Liver (tissue), 8 donors: ENCODE measurements at regions not wholly inside any gene's neighbourhood (a gene's known extent, or its start where the extent isn't known, plus 50 kb on each side); places are given as distances from the start of the nearest gene placed in this dataset.

Experiments
- DNase-seq: peaks from one replicate; pipeline ENCODE4 v3.0.0-alpha.2; 2017; ENCODE audit warnings: low spot score
- H3K27ac ChIP-seq, 2 donors: one replicate each; pipeline ENCODE4 v1.7.0; 2013; ENCODE audit warnings: inconsistent platforms in 2 of 2, low read length in 2 of 2, control low read depth in 1 of 2, low read depth in 1 of 2, mild to moderate bottlenecking in 1 of 2
- H3K27me3 ChIP-seq, 4 donors: one replicate each; pipeline versions ENCODE4 v1.6.1 to v1.7.0; 2013; ENCODE audit warnings: low read length in 3 of 4, inconsistent platforms in 1 of 4, mild to moderate bottlenecking in 1 of 4, moderate library complexity in 1 of 4; ENCODE audit not compliant: control insufficient read depth in 4 of 4, insufficient read depth in 4 of 4
- H3K36me3 ChIP-seq, 4 donors: one replicate each; pipeline versions ENCODE4 v1.6.1 to v1.7.0; 2013; ENCODE audit warnings: low read length in 3 of 4, mild to moderate bottlenecking in 3 of 4, low read depth in 1 of 4, moderate library complexity in 1 of 4; ENCODE audit not compliant: control insufficient read depth in 4 of 4, insufficient read depth in 3 of 4
- H3K4me1 ChIP-seq, 4 donors: one replicate each; pipeline versions ENCODE4 v1.6.1 to v1.7.0; 2013; ENCODE audit warnings: low read length in 3 of 4, mild to moderate bottlenecking in 3 of 4, moderate library complexity in 1 of 4; ENCODE audit not compliant: control insufficient read depth in 4 of 4, insufficient read depth in 4 of 4
- H3K4me3 ChIP-seq, 3 donors: one replicate each; pipeline versions ENCODE4 v1.6.1 to v1.7.0; 2013; ENCODE audit warnings: low read length in 3 of 3, control low read depth in 1 of 3, low read depth in 1 of 3, mild to moderate bottlenecking in 1 of 3
- H3K9ac ChIP-seq, 2 donors: one replicate each; pipeline ENCODE4 v1.7.0; 2013; ENCODE audit warnings: low read length in 2 of 2, mild to moderate bottlenecking in 2 of 2, moderate library complexity in 2 of 2, control low read depth in 1 of 2, low read depth in 1 of 2
- H3K9me3 ChIP-seq, 4 donors: one replicate each; pipeline versions ENCODE4 v1.6.1 to v1.7.0; 2013; ENCODE audit warnings: low read length in 3 of 4; ENCODE audit not compliant: control insufficient read depth in 4 of 4
- ATF3 ChIP-seq: IDR thresholded peaks from 2 replicates; pipeline ENCODE4 v1.6.1; 2016; ENCODE audit warnings: antibody characterized with exemption
- CTCF ChIP-seq: fragments of 150-350 bp; IDR thresholded peaks from 2 replicates; pipeline ENCODE4 v1.5.1; 2017; ENCODE audit warnings: improper control_type of control experiment, low read depth, low read length; ENCODE audit not compliant: missing input control
- EGR1 ChIP-seq, 2 donors: IDR thresholded peaks; 2 replicates each; pipeline ENCODE4 v1.6.1; 2016 to 2018; ENCODE audit warnings: antibody characterized with exemption in 2 of 2, low read depth in 2 of 2
- FOXA1 ChIP-seq: IDR thresholded peaks from 2 replicates; pipeline ENCODE4 v1.6.1; 2016; ENCODE audit warnings: antibody characterized with exemption
- FOXA2 ChIP-seq: IDR thresholded peaks from 2 replicates; pipeline ENCODE4 v1.6.1; 2016; ENCODE audit warnings: antibody characterized with exemption
- HNF4A ChIP-seq, 2 donors: conservative IDR thresholded peaks; 2 replicates each; pipeline ENCODE4 v1.6.1; 2016; ENCODE audit warnings: antibody characterized with exemption in 2 of 2, mild to moderate bottlenecking in 2 of 2
- HNF4G ChIP-seq: IDR thresholded peaks from 2 replicates; pipeline ENCODE4 v1.6.1; 2016; ENCODE audit warnings: antibody characterized with exemption
- JUND ChIP-seq, 2 donors: IDR thresholded peaks; 2 replicates each; pipeline ENCODE4 v1.6.1; 2016; ENCODE audit warnings: antibody characterized with exemption in 2 of 2
- MAX ChIP-seq: IDR thresholded peaks from 2 replicates; pipeline ENCODE4 v1.6.1; 2016; ENCODE audit warnings: antibody characterized with exemption
- RAD21 ChIP-seq, 2 donors: IDR thresholded peaks; 2 replicates each; pipeline ENCODE4 v1.6.1; 2016; ENCODE audit warnings: antibody characterized with exemption in 2 of 2, mild to moderate bottlenecking in 2 of 2
- REST ChIP-seq: IDR thresholded peaks from 2 replicates; pipeline ENCODE4 v1.6.1; 2016; ENCODE audit warnings: antibody characterized with exemption, mild to moderate bottlenecking
- RXRA ChIP-seq, 2 donors: IDR thresholded peaks; 2 replicates each; pipeline ENCODE4 v1.6.1; 2017 to 2018; ENCODE audit warnings: antibody characterized with exemption in 2 of 2, mild to moderate bottlenecking in 1 of 2
- SP1 ChIP-seq: IDR thresholded peaks from 2 replicates; pipeline ENCODE4 v1.6.1; 2018; ENCODE audit warnings: antibody characterized with exemption, mild to moderate bottlenecking
- ZBTB33 ChIP-seq: IDR thresholded peaks from 2 replicates; pipeline ENCODE4 v1.6.1; 2016; ENCODE audit warnings: antibody characterized with exemption
- WGBS: extraction: QIAGEN DNeasy Blood & Tissue Kit; methylation state at CpG from one replicate; pipeline ENCODE4 v1.1.7; 2013; 5-methylcytosine and 5-hydroxymethylcytosine counted together
- donor health status: healthy.
- donor health status: healthy.
- donor health status: healthy.
- donor health status: healthy.
- donor health status: healthy.

- no peaks in the 10 kb centered on the region for H3K36me3 ChIP-seq
- H3K27me3 ChIP-seq, result no peaks in the 10 kb centered on the region
- no peak overlapping the region for H3K27ac ChIP-seq
- no peak overlapping the region for H3K4me3 ChIP-seq
- 67% methylated on average over 3 of the region's 3 CpGs for WGBS
- no peak for TF ChIP-seq SP1
- H3K9ac ChIP-seq, result no peak overlapping the region
- peaks cover 0 to 3% (median 0%) of the 10 kb centered on the region in 4 donors for H3K9me3 ChIP-seq
- DNase-seq, result no peak
- no peaks in the 10 kb centered on the region for H3K4me1 ChIP-seq
Measured at GRCh38 chr6:155678361-155678760, 222.7 kb upstream of the NOX3 start.

- Histone ChIP-seq H3K4me3 (no peak overlapping the region), H3K27me3 (no peaks in the 10 kb centered on the region), H3K27ac (no peak overlapping the region), H3K9ac (no peak overlapping the region), H3K36me3 (no peaks in the 10 kb centered on the region), H3K4me1 (no peaks in the 10 kb centered on the region), H3K9me3 (peaks cover 0 to 3% (median 0%) of the 10 kb centered on the region in 4 donors)
- WGBS, result 50% methylated on average over 2 of the region's 2 CpGs
- DNase-seq, result no peak
- TF ChIP-seq MAX (no peak), RXRA (IDR thresholded peaks at IDR 0.05) (no peak)
Measured at GRCh38 chr6:155676346-155676745, 220.7 kb upstream of the NOX3 start.

GRCh38 chr6:155670655-155671054 lies 215.0 kb upstream of the NOX3 start:
- Histone ChIP-seq H3K36me3 (no peaks in the 10 kb centered on the region), H3K27me3 (no peaks in the 10 kb centered on the region), H3K9me3 (peaks cover 0 to 3% (median under 1%) of the 10 kb centered on the region in 4 donors), H3K27ac (no peak overlapping the region), H3K9ac (no peak overlapping the region), H3K4me3 (no peak overlapping the region), H3K4me1 (no peaks in the 10 kb centered on the region)
- 70% methylated on average over 2 of the region's 2 CpGs for WGBS
- no peak for TF ChIP-seq HNF4G
- no peak for TF ChIP-seq ATF3
- TF ChIP-seq REST, result no peak
- TF ChIP-seq SP1, result no peak
- TF ChIP-seq ZBTB33, result no peak
- no peak for TF ChIP-seq JUND (IDR thresholded peaks at IDR 0.05)
- no peak for TF ChIP-seq HNF4A (conservative IDR thresholded peaks at IDR 0.05)
- no peak for TF ChIP-seq EGR1 (IDR thresholded peaks at IDR 0.05; ENCODE audit: low read depth in 2 of 2)
- TF ChIP-seq CTCF, result no peak
- TF ChIP-seq RAD21 (IDR thresholded peaks at IDR 0.05), result no peak
- TF ChIP-seq MAX, result no peak
- TF ChIP-seq FOXA1, result no peak
- TF ChIP-seq FOXA2, result no peak
- DNase-seq, result no peak
